ENCODE measurements at regions not wholly inside any gene's neighbourhood (a gene's known extent, or its start where the extent isn't known, plus 50 kb on each side); places are given as distances from the start of the nearest gene placed in this dataset.

GRCh38 chr4:79223993-79224776 lies 101.7 kb downstream of the NAA11 start:
- no peak for DNase-seq (ENCODE audit: insufficient read length, low spot score)

GRCh38 chr4:79217025-79217424 lies 108.8 kb downstream of the NAA11 start:
- no peak for FAIRE-seq
- no peak for TF ChIP-seq CTCF (IDR thresholded peaks at IDR 0.05; ENCODE audit: insufficient read depth, missing control alignments)
- DNase-seq (ENCODE audit: insufficient read length, low spot score): no peak

More at GRCh38 chr4:79223993-79224776, 101.7 kb downstream of the NAA11 start:
- FAIRE-seq: no peak
- no peak for TF ChIP-seq CTCF (IDR thresholded peaks at IDR 0.05; ENCODE audit: insufficient read depth, missing control alignments)

- DNase-seq (ENCODE audit: insufficient read length, low spot score) (no peak), FAIRE-seq (peak; percentile 32)
- no peak for TF ChIP-seq CTCF (IDR thresholded peaks at IDR 0.05; ENCODE audit: insufficient read depth, missing control alignments)
These were observed 112.2 kb downstream of the NAA11 start for GRCh38 chr4:79213702-79214101.

GRCh38 chr4:79213010-79213409 lies 112.9 kb downstream of the NAA11 start:
- no peak for FAIRE-seq
- DNase-seq (ENCODE audit: insufficient read length, low spot score): no peak
- TF ChIP-seq CTCF (IDR thresholded peaks at IDR 0.05; ENCODE audit: insufficient read depth, missing control alignments): no peak

- DNase-seq (ENCODE audit: insufficient read length, low spot score) (no peak), FAIRE-seq (no peak)
- TF ChIP-seq CTCF (IDR thresholded peaks at IDR 0.05; ENCODE audit: insufficient read depth, missing control alignments): no peak
These were observed 113.5 kb downstream of the NAA11 start for GRCh38 chr4:79212311-79212710.

- no peak for DNase-seq (ENCODE audit: insufficient read length, low spot score)
- FAIRE-seq: peak; percentile 80
- TF ChIP-seq CTCF (IDR thresholded peaks at IDR 0.05; ENCODE audit: insufficient read depth, missing control alignments): no peak
These were observed 114.4 kb downstream of the NAA11 start for GRCh38 chr4:79211490-79211889.

- TF ChIP-seq CTCF (IDR thresholded peaks at IDR 0.05; ENCODE audit: insufficient read depth, missing control alignments): no peak
- FAIRE-seq (no peak), DNase-seq (ENCODE audit: insufficient read length, low spot score) (no peak)
These were observed 115.2 kb downstream of the NAA11 start for GRCh38 chr4:79210636-79211049.

Data from D721Med (cell line).